Brain microvascular endothelial cell (primary cell): ENCODE measurements at regions not wholly inside any gene's neighbourhood (a gene's known extent, or its start where the extent isn't known, plus 50 kb on each side); places are given as distances from the start of the nearest gene placed in this dataset.

ENCODE experiments used
- DNase-seq: peaks from one replicate; pipeline ENCODE4 v3.0.0-alpha.2; 2020
- H3K27ac ChIP-seq: fragments of 250-450 bp; sonication (Bioruptor Pico); 2 replicates; pipeline ENCODE4 v1.5.1; 2020; ENCODE audit warnings: mild to moderate bottlenecking, moderate library complexity
- H3K27me3 ChIP-seq: fragments of 250-450 bp; sonication (Bioruptor Pico); replicated peaks from 2 replicates; pipeline ENCODE4 v1.5.1; 2020; ENCODE audit warnings: mild to moderate bottlenecking
- H3K36me3 ChIP-seq: fragments of 250-450 bp; sonication (Bioruptor Pico); replicated peaks from 2 replicates; pipeline ENCODE4 v1.5.1; 2020; ENCODE audit warnings: mild to moderate bottlenecking
- H3K4me3 ChIP-seq: 2 replicates; pipeline ENCODE4 v1.5.1; 2011; ENCODE audit warnings: low read depth, mild to moderate bottlenecking, control low read depth, low read length, moderate library complexity
- CTCF ChIP-seq: IDR thresholded peaks from 2 replicates; pipeline ENCODE4 v1.5.1; 2011; ENCODE audit warnings: low read depth, mild to moderate bottlenecking, moderate library complexity, low read length, control low read depth, inconsistent platforms; ENCODE audit errors: missing control alignments
- in situ Hi-C: cut with HindIII; loops from 2 replicates; pipeline ENCODE4 v1.10.0; 2017; ENCODE audit warnings: low sequenced_read_pairs, low pct_ligation_motif_present

- TF ChIP-seq CTCF = no peak
- H3K4me3 ChIP-seq = no peak overlapping the region
- H3K27me3 ChIP-seq = no peaks in the 10 kb centered on the region
- DNase-seq = no peak
- in situ Hi-C loops = no loop called here
- H3K27ac ChIP-seq = no peak overlapping the region
- H3K36me3 ChIP-seq = no peaks in the 10 kb centered on the region
These were observed 158.2 kb downstream of the BUD13 start for GRCh38 chr11:116614306-116615210.

GRCh38 chr11:116613206-116613875 is 159.4 kb downstream of the BUD13 start:
- Histone ChIP-seq H3K4me3 (no peak overlapping the region), H3K27ac (no peak overlapping the region), H3K27me3 (no peaks in the 10 kb centered on the region), H3K36me3 (no peaks in the 10 kb centered on the region)
- TF ChIP-seq CTCF = no peak
- no peak for DNase-seq
- in situ Hi-C loops = no loop called here

GRCh38 chr11:116611998-116612620 is 160.7 kb downstream of the BUD13 start:
- H3K4me3 ChIP-seq = no peak overlapping the region
- H3K36me3 ChIP-seq = no peaks in the 10 kb centered on the region
- in situ Hi-C loops = no loop called here
- no peaks in the 10 kb centered on the region for H3K27me3 ChIP-seq
- no peak for TF ChIP-seq CTCF
- no peak for DNase-seq
- H3K27ac ChIP-seq = no peak overlapping the region

GRCh38 chr11:116610190-116610589 is 162.6 kb downstream of the BUD13 start:
- Histone ChIP-seq H3K36me3 (no peaks in the 10 kb centered on the region), H3K27ac (no peak overlapping the region), H3K27me3 (no peaks in the 10 kb centered on the region), H3K4me3 (no peak overlapping the region)
- no peak for DNase-seq
- TF ChIP-seq CTCF = no peak
- in situ Hi-C loops = no loop called here

GRCh38 chr11:116607027-116607426 is 165.8 kb downstream of the BUD13 start:
- DNase-seq = no peak

More at GRCh38 chr11:116607027-116607426, 165.8 kb downstream of the BUD13 start:
- in situ Hi-C loops = no loop called here
- H3K36me3 ChIP-seq = no peaks in the 10 kb centered on the region
- no peak overlapping the region for H3K27ac ChIP-seq
- TF ChIP-seq CTCF = no peak
- no peak overlapping the region for H3K4me3 ChIP-seq
- no peaks in the 10 kb centered on the region for H3K27me3 ChIP-seq
